K562 (cell line): ENCODE measurements at regions not wholly inside any gene's neighbourhood (a gene's known extent, or its start where the extent isn't known, plus 50 kb on each side); places are given as distances from the start of the nearest gene placed in this dataset.

Source experiments
- ARNT ChIP-seq, 2 experiments: fragments of 450-650 bp; IDR thresholded peaks; 2 replicates each; pipeline ENCODE4 v1.6.1; 2016; ENCODE audit warnings: mild to moderate bottlenecking in 1 of 2
- CAMTA2 ChIP-seq: fragments of 250-450 bp; sonication (Bioruptor Pico); conservative IDR thresholded peaks from 2 replicates; pipeline ENCODE4 v1.5.1; 2022
- CBX3 ChIP-seq, 2 experiments: IDR thresholded peaks; 1 replicate in 1 of 2; 2 replicates in 1 of 2; pipeline ENCODE4 v1.6.1; 2012; ENCODE audit warnings: inconsistent platforms in 2 of 2, low read length in 2 of 2, borderline replicate concordance in 1 of 2, control low read depth in 1 of 2
- CTBP1 ChIP-seq: fragments of 450-650 bp; IDR thresholded peaks from 2 replicates; pipeline ENCODE4 v1.6.1; 2016; ENCODE audit warnings: borderline replicate concordance
- DIDO1 ChIP-seq: fragments of 450-650 bp; IDR thresholded peaks from 2 replicates; pipeline ENCODE4 v1.6.1; 2016; ENCODE audit warnings: low read depth, missing biosample characterization, missing genetic modification characterization
- EHMT2 ChIP-seq: fragments of 450-650 bp; IDR thresholded peaks from 2 replicates; pipeline ENCODE4 v1.6.1; 2018; ENCODE audit warnings: antibody characterized with exemption
- ERF ChIP-seq: fragments of 450-650 bp; formaldehyde crosslinking; IDR thresholded peaks from 2 replicates; pipeline ENCODE4 v1.4.0; 2020; ENCODE audit warnings: mild to moderate bottlenecking, mixed read lengths
- FOXA1 ChIP-seq: fragments of 450-650 bp; IDR thresholded peaks from 2 replicates; pipeline ENCODE4 v1.6.1; 2016; ENCODE audit warnings: mild to moderate bottlenecking, borderline replicate concordance
- HSF4 ChIP-seq: fragments of 250-450 bp; sonication (Bioruptor Pico); IDR thresholded peaks from 2 replicates; pipeline ENCODE4 v2.1.2; 2022; ENCODE audit warnings: mild to moderate bottlenecking, moderate library complexity, borderline replicate concordance
- JUN ChIP-seq, 2 experiments: sonication (generic) in 1 of 2; formaldehyde crosslinking in 1 of 2; IDR thresholded peaks; 2 replicates each; pipeline versions ENCODE4 v1.6.1 to v1.8.0; 2012 to 2022; ENCODE audit warnings: borderline replicate concordance in 2 of 2, mild to moderate bottlenecking in 2 of 2, improper control_type of control experiment in 1 of 2, low read depth in 1 of 2, low read length in 1 of 2, missing genetic modification reagents in 1 of 2
- MTA2 ChIP-seq: fragments of 450-650 bp; IDR thresholded peaks from 2 replicates; pipeline ENCODE4 v1.6.1; 2016; ENCODE audit warnings: low read depth
- YY1 ChIP-seq, 3 experiments: IDR thresholded peaks; 2 replicates each; pipeline ENCODE4 v1.6.1; 2011; ENCODE audit warnings: low read length in 2 of 3, mild to moderate bottlenecking in 2 of 3, moderate library complexity in 2 of 3, borderline replicate concordance in 1 of 3, control low read depth in 1 of 3, low read depth in 1 of 3; ENCODE audit not compliant: insufficient read depth in 3 of 3, insufficient replicate concordance in 2 of 3, control insufficient read depth in 1 of 3, insufficient read length in 1 of 3; ENCODE audit errors: extremely low read depth in 1 of 3
- ZBTB2 ChIP-seq: fragments of 450-650 bp; IDR thresholded peaks from 2 replicates; pipeline ENCODE4 v1.6.1; 2016; ENCODE audit warnings: antibody characterized with exemption
- ZNF12 ChIP-seq: sonication (generic); formaldehyde crosslinking; IDR thresholded peaks from 2 replicates; pipeline ENCODE4 v1.4.0; 2020; ENCODE audit warnings: mild to moderate bottlenecking, missing genetic modification reagents
- ZNF24 ChIP-seq: fragments of 450-650 bp; IDR thresholded peaks from 2 replicates; pipeline ENCODE4 v1.6.1; 2016
- TF ChIP-seq, protein P1 (sequence below): fragments of 450-650 bp; conservative IDR thresholded peaks from 2 replicates; pipeline ENCODE4 v1.6.1; 2016; ENCODE audit warnings: missing genetic modification characterization, low read depth, mild to moderate bottlenecking, control low read depth, missing compliant biosample characterization
- TF ChIP-seq, protein P2 (sequence below): fragments of 450-650 bp; IDR thresholded peaks from 2 replicates; pipeline ENCODE4 v1.6.1; 2016; ENCODE audit warnings: borderline replicate concordance
- TF ChIP-seq, protein P3 (sequence below): fragments of 250-450 bp; sonication (Bioruptor Pico); IDR thresholded peaks from 2 replicates; pipeline ENCODE4 v1.8.0; 2021; ENCODE audit warnings: mild to moderate bottlenecking, moderate library complexity
- TF ChIP-seq, protein P4 (sequence below): fragments of 200-800 bp; sonication (Bioruptor generic); IDR thresholded peaks from 2 replicates; pipeline ENCODE4 v1.6.1; 2017; ENCODE audit warnings: missing genetic modification characterization, missing compliant biosample characterization
- TF ChIP-seq, protein P5 (sequence below), 2 experiments: fragments of 250-450 bp in 1 of 2; fragments of 450-650 bp in 1 of 2; sonication (Bioruptor Pico) in 1 of 2; IDR thresholded peaks; 2 replicates each; pipeline versions ENCODE4 v1.6.1 to v1.8.0; 2016 to 2021; ENCODE audit warnings: mild to moderate bottlenecking in 2 of 2, moderate library complexity in 2 of 2, missing compliant biosample characterization in 1 of 2, missing genetic modification characterization in 1 of 2

DNA sequence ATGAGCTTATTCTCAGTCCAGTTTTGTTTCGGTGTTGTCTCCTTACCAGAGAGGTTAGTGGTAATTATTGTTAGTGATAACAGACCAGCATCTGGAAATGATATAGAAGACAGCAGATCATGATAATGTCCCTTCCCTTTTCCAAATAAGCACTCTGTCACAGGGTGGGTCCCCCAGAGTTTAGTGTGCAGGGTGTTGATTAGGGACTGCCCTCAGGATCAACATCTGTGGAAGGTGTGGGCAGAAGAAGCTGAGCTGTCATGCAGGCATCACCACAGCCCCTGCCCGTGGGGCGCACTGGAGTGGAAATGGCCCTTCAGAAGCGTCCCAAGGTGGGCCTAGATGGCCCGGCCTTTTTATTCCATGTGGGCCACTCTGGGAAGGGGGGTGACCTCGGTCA, 67.6 kb upstream of the DTNBP1 start (continued):
- TF ChIP-seq, protein P1, sequence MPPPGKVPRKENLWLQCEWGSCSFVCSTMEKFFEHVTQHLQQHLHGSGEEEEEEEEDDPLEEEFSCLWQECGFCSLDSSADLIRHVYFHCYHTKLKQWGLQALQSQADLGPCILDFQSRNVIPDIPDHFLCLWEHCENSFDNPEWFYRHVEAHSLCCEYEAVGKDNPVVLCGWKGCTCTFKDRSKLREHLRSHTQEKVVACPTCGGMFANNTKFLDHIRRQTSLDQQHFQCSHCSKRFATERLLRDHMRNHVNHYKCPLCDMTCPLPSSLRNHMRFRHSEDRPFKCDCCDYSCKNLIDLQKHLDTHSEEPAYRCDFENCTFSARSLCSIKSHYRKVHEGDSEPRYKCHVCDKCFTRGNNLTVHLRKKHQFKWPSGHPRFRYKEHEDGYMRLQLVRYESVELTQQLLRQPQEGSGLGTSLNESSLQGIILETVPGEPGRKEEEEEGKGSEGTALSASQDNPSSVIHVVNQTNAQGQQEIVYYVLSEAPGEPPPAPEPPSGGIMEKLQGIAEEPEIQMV (tag): no peak
- no peak for TF ChIP-seq YY1 (IDR thresholded peaks at IDR 0.05; ENCODE audit: borderline replicate concordance in 1 of 3, control insufficient read depth in 1 of 3, extremely low read depth in 1 of 3, insufficient read depth in 3 of 3, insufficient read length in 1 of 3, insufficient replicate concordance in 2 of 3, low read depth in 1 of 3, low read length in 2 of 3)
- TF ChIP-seq, protein P2, sequence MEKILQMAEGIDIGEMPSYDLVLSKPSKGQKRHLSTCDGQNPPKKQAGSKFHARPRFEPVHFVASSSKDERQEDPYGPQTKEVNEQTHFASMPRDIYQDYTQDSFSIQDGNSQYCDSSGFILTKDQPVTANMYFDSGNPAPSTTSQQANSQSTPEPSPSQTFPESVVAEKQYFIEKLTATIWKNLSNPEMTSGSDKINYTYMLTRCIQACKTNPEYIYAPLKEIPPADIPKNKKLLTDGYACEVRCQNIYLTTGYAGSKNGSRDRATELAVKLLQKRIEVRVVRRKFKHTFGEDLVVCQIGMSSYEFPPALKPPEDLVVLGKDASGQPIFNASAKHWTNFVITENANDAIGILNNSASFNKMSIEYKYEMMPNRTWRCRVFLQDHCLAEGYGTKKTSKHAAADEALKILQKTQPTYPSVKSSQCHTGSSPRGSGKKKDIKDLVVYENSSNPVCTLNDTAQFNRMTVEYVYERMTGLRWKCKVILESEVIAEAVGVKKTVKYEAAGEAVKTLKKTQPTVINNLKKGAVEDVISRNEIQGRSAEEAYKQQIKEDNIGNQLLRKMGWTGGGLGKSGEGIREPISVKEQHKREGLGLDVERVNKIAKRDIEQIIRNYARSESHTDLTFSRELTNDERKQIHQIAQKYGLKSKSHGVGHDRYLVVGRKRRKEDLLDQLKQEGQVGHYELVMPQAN: no peak
- peak; percentile 68 for TF ChIP-seq MTA2
- TF ChIP-seq ZNF24: no peak
- no peak for TF ChIP-seq ZNF12 (CRISPR knock-in tag)
- no peak for TF ChIP-seq ARNT (IDR thresholded peaks at IDR 0.05)
- no peak for TF ChIP-seq HSF4 (CRISPR knock-in tag)
- no peak for TF ChIP-seq FOXA1
- no peak for TF ChIP-seq CAMTA2 (CRISPR knock-in tag)
- peak; percentile 67; the same call in 1 of the 2 replicates for TF ChIP-seq ERF (CRISPR knock-in tag)
- TF ChIP-seq, protein P3, sequence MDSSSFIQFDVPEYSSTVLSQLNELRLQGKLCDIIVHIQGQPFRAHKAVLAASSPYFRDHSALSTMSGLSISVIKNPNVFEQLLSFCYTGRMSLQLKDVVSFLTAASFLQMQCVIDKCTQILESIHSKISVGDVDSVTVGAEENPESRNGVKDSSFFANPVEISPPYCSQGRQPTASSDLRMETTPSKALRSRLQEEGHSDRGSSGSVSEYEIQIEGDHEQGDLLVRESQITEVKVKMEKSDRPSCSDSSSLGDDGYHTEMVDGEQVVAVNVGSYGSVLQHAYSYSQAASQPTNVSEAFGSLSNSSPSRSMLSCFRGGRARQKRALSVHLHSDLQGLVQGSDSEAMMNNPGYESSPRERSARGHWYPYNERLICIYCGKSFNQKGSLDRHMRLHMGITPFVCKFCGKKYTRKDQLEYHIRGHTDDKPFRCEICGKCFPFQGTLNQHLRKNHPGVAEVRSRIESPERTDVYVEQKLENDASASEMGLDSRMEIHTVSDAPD (CRISPR knock-in tag): no peak
- no peak for TF ChIP-seq DIDO1 (tag)
- peak; percentile 36; the same call in 1 of the 2 replicates for TF ChIP-seq ZBTB2
- TF ChIP-seq JUN (IDR thresholded peaks at IDR 0.05; ENCODE audit: borderline replicate concordance, low read depth, low read length): no peak
- TF ChIP-seq JUN (CRISPR knock-in tag; IDR thresholded peaks at IDR 0.05; ENCODE audit: borderline replicate concordance): no peak
- no peak for TF ChIP-seq EHMT2
- TF ChIP-seq, protein P4, sequence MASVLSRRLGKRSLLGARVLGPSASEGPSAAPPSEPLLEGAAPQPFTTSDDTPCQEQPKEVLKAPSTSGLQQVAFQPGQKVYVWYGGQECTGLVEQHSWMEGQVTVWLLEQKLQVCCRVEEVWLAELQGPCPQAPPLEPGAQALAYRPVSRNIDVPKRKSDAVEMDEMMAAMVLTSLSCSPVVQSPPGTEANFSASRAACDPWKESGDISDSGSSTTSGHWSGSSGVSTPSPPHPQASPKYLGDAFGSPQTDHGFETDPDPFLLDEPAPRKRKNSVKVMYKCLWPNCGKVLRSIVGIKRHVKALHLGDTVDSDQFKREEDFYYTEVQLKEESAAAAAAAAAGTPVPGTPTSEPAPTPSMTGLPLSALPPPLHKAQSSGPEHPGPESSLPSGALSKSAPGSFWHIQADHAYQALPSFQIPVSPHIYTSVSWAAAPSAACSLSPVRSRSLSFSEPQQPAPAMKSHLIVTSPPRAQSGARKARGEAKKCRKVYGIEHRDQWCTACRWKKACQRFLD (CRISPR knock-in tag): no peak
- TF ChIP-seq, protein P5, sequence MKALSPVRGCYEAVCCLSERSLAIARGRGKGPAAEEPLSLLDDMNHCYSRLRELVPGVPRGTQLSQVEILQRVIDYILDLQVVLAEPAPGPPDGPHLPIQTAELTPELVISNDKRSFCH (CRISPR knock-in tag; IDR thresholded peaks at IDR 0.05): no peak
- TF ChIP-seq, protein P5 (tag; IDR thresholded peaks at IDR 0.05): no peak
- TF ChIP-seq CTBP1: peak; percentile 78
- no peak for TF ChIP-seq CBX3 (IDR thresholded peaks at IDR 0.05; ENCODE audit: borderline replicate concordance in 1 of 2, low read length in 2 of 2)
